Vagina (tissue), 2 donors: ENCODE measurements at regions not wholly inside any gene's neighbourhood (a gene's known extent, or its start where the extent isn't known, plus 50 kb on each side); places are given as distances from the start of the nearest gene placed in this dataset.

Experiments
- DNase-seq, 2 donors: peaks; one replicate each; pipeline ENCODE4 v3.0.0-alpha.2; 2017; ENCODE audit errors: extremely low spot score in 2 of 2
- H3K27ac ChIP-seq: fragments of 200-600 bp; sonication (generic); one replicate; pipeline ENCODE4 v1.5.1; 2019
- H3K27me3 ChIP-seq: fragments of 200-600 bp; sonication (generic); one replicate; pipeline ENCODE4 v1.5.1; 2019
- H3K36me3 ChIP-seq, 2 donors: fragments of 200-600 bp; sonication (generic); one replicate each; pipeline ENCODE4 v1.5.1; 2017 to 2019
- H3K4me1 ChIP-seq: fragments of 200-600 bp; sonication (generic); one replicate; pipeline ENCODE4 v1.5.1; 2019
- H3K4me3 ChIP-seq, 2 donors: fragments of 200-600 bp; sonication (generic); 1 replicate in 1 of 2; 2 replicates in 1 of 2; pipeline ENCODE4 v1.5.1; 2016 to 2019
- H3K9me3 ChIP-seq: fragments of 200-600 bp; sonication (generic); one replicate; pipeline ENCODE4 v1.5.1; 2019
- POLR2A ChIP-seq, 2 donors: fragments of 450-650 bp; IDR thresholded peaks; one replicate each; pipeline ENCODE4 v1.6.1; 2017; ENCODE audit warnings: antibody characterized with exemption in 2 of 2, mild to moderate bottlenecking in 2 of 2, moderate library complexity in 2 of 2
- POLR2AphosphoS5 ChIP-seq, 2 donors: sonication (generic); formaldehyde crosslinking; IDR thresholded peaks; one replicate each; pipeline ENCODE4 v1.9.0; 2017; ENCODE audit warnings: antibody characterized with exemption in 2 of 2, mild to moderate bottlenecking in 2 of 2, low read depth in 1 of 2; ENCODE audit not compliant: insufficient read depth in 1 of 2
- intact Hi-C: fragments of 100-400 bp; cut with DNase I; formaldehyde crosslinking; loops from one replicate; pipeline ENCODE4 v1.15.1; 2023
- TF ChIP-seq, protein P1 (sequence below), 3 experiments: fragments of 450-650 bp in 2 of 3; fragments of 200-600 bp in 1 of 3; sonication (generic) in 1 of 3; IDR thresholded peaks; one replicate each; pipeline ENCODE4 v1.5.1; 2017 to 2019; ENCODE audit warnings: antibody characterized with exemption in 3 of 3, mild to moderate bottlenecking in 2 of 3, moderate library complexity in 2 of 3

DNA sequence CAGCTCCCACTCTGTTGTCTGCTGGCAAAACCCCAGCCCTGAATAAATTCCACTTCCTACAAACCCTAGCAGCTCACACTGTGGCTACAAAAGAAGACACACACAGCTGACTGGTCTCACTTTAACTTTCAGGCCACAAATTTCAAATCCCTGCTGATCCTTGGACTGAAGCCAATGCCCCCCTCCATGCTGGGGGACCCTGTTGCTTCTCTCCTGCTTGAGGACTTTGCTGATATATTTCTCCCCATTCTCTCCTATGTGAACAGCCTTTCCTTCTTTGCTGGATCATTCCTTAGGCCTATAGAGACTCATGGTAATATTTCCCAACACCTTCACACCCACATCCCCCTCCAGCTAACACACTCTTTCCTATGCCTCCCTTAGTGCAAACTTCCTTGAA, 79.6 kb upstream of the ADRA1B start:
- no peaks in the 10 kb centered on the region for H3K4me1 ChIP-seq
- intact Hi-C loops, result no loop called here
- H3K36me3 ChIP-seq, result no peaks in the 10 kb centered on the region
- H3K4me3 ChIP-seq, result no peak overlapping the region
- H3K9me3 ChIP-seq, result no peaks in the 10 kb centered on the region
- H3K27ac ChIP-seq, result no peak overlapping the region
- H3K27me3 ChIP-seq, result no peaks in the 10 kb centered on the region
- TF ChIP-seq POLR2AphosphoS5 (IDR thresholded peaks at IDR 0.05; ENCODE audit: insufficient read depth in 1 of 2, low read depth in 1 of 2) (no peak), POLR2A (IDR thresholded peaks at IDR 0.05) (no peak)
- TF ChIP-seq, protein P1, sequence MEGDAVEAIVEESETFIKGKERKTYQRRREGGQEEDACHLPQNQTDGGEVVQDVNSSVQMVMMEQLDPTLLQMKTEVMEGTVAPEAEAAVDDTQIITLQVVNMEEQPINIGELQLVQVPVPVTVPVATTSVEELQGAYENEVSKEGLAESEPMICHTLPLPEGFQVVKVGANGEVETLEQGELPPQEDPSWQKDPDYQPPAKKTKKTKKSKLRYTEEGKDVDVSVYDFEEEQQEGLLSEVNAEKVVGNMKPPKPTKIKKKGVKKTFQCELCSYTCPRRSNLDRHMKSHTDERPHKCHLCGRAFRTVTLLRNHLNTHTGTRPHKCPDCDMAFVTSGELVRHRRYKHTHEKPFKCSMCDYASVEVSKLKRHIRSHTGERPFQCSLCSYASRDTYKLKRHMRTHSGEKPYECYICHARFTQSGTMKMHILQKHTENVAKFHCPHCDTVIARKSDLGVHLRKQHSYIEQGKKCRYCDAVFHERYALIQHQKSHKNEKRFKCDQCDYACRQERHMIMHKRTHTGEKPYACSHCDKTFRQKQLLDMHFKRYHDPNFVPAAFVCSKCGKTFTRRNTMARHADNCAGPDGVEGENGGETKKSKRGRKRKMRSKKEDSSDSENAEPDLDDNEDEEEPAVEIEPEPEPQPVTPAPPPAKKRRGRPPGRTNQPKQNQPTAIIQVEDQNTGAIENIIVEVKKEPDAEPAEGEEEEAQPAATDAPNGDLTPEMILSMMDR (IDR thresholded peaks at IDR 0.05), result no peak
- no peak for DNase-seq

DNA sequence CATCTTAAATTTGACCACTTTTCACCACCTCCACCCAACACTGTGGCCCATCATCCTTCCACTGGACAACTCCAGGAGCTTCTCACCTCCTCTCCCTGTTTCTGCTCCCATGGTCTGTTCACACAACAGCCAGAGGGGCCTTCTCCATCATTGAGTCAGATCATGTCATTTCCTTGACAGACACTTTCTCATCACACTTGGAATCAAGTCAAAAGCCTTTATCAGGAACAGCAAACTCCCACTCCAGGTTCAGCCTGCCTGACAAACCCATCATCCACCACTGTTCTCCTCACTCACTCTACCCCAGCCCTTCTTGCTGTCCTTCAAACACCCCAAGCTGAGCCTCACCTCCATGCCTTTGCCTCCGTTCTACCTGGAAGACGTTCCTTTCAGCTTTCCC, 78.4 kb upstream of the ADRA1B start:
- H3K4me1 ChIP-seq, result no peaks in the 10 kb centered on the region
- no peaks in the 10 kb centered on the region for H3K36me3 ChIP-seq
- no peak for DNase-seq
- H3K9me3 ChIP-seq, result no peaks in the 10 kb centered on the region
- no peak overlapping the region for H3K4me3 ChIP-seq
- no peak overlapping the region for H3K27ac ChIP-seq
- TF ChIP-seq, protein P1 (IDR thresholded peaks at IDR 0.05), result no peak
- no peak for TF ChIP-seq POLR2A (IDR thresholded peaks at IDR 0.05)
- no peak for TF ChIP-seq POLR2AphosphoS5 (IDR thresholded peaks at IDR 0.05; ENCODE audit: insufficient read depth in 1 of 2, low read depth in 1 of 2)
- intact Hi-C loops, result no loop called here
- H3K27me3 ChIP-seq, result no peaks in the 10 kb centered on the region

DNA sequence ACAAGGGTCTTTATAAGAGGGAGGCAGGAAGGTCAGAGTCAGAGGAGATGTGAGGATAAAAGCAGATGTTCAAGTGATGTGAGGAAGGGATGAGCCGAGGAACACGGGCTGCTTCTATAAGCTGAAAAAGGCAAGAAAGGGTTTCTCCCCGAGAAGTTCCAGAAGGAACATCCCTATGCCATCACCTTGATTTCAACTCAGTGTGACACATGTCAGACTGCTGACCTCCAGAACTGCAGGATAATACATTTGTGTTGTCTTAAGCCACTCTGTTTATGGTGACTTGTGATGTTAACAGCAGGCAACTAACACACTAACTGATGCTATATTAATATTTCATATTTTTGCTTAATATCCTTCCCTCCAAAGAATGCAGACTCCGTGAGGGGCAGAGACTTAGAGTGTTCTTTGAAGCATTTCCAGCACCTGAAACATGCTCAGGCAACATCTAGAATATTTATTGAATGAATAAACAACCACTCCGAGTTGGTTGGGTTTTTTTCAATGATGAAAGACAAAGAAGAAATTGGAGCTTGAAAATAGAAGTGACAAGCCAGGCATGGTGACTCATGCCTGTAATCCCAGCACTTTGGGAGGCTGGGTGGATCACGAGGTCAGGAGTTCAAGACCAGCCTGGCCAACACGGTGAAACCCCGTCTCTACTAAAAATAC, 77.6 kb upstream of the ADRA1B start:
- H3K4me3 ChIP-seq, result no peak overlapping the region
- DNase-seq, result no peak
- intact Hi-C loops, result no loop called here
- H3K4me1 ChIP-seq, result no peaks in the 10 kb centered on the region
- H3K36me3 ChIP-seq, result no peaks in the 10 kb centered on the region
- no peak overlapping the region for H3K27ac ChIP-seq
- H3K9me3 ChIP-seq, result no peaks in the 10 kb centered on the region
- no peaks in the 10 kb centered on the region for H3K27me3 ChIP-seq
- TF ChIP-seq, protein P1 (IDR thresholded peaks at IDR 0.05), result no peak
- TF ChIP-seq POLR2A (IDR thresholded peaks at IDR 0.05), result no peak
- TF ChIP-seq POLR2AphosphoS5 (IDR thresholded peaks at IDR 0.05; ENCODE audit: insufficient read depth in 1 of 2, low read depth in 1 of 2), result no peak

DNA sequence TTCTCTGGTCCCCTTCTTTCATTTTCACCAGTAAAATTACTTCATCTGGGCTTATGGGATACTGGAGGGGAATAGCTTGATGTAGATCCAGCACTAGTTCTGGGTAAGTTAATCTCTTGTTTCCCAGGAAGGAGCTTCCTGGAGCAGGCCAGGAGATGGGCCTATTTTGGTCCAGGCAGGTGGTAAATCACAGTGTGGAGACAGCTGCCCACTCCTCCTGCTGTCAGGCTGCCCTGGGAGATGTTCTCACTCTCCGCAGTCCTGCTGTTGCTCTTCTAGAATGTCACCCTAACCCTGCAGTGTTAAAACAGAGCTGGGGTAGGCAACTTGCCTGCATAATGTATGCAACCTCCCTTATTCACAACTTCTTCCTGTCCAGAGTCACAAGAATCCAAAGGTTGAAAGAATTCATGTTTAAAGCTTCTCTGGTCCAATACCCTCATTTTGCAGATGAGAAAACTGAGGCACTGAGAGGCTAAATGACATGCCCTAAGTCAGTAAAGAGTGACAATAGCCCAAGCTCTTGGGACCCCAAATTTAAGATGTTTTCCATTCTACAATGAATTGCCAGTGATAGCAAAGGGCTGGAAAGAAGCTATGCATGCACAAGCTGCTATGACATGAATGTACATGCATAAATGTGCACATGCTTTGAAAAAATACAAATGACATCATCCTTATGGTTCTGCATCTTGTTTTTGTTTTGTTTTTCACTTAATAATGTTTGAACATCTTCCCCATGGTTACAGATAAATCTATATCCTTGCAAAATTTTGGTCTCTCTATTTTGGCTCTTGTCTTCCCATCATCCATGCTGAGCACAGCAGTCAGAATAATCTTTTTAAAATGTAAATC, 71.8 kb upstream of the ADRA1B start:
- Histone ChIP-seq H3K4me3 (no peak overlapping the region), H3K27ac (no peak overlapping the region), H3K4me1 (no peaks in the 10 kb centered on the region), H3K27me3 (no peaks in the 10 kb centered on the region), H3K36me3 (no peaks in the 10 kb centered on the region), H3K9me3 (no peaks in the 10 kb centered on the region)
- intact Hi-C loops, result no loop called here
- TF ChIP-seq, protein P1 (IDR thresholded peaks at IDR 0.05), result no peak
- TF ChIP-seq POLR2AphosphoS5 (IDR thresholded peaks at IDR 0.05; ENCODE audit: insufficient read depth in 1 of 2, low read depth in 1 of 2), result no peak
- TF ChIP-seq POLR2A (IDR thresholded peaks at IDR 0.05), result no peak
- DNase-seq, result no peak
